HG02763 (cell line): ENCODE measurements at regions not wholly inside any gene's neighbourhood (a gene's known extent, or its start where the extent isn't known, plus 50 kb on each side); places are given as distances from the start of the nearest gene placed in this dataset.
"Not testable (repeated sequence)": the region's sequence is repeated elsewhere in the genome, so short reads cannot be mapped to it uniquely, and the experiment has no call there.

Source experiments
- ATAC-seq: cut with Tn5 transposase; IDR thresholded peaks from one replicate; pipeline ENCODE4 v1.9.1; 2021; ENCODE audit warnings: mild to moderate bottlenecking, moderate library complexity; ENCODE audit not compliant: unreplicated experiment

DNA sequence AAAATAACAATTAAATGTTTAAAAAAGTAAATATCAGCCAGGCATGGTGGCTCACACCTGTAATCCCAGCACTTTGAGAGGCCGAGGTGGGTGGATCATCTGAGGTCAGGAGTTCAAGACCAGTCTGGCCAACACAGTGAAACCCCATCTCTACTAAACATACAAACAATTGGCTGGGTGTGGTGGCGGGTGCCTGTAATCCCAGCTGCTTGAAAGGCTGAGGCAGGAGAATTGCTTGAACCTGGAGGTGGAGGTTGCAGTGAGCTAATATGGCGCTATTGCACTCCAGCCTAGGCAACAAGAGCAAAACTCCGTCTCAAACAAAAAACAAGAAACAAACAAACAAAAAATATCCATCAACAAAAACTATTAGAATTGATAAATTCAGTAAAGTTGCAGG, 77.5 kb downstream of the SNX5 start:
- not testable (repeated sequence) for ATAC-seq

DNA sequence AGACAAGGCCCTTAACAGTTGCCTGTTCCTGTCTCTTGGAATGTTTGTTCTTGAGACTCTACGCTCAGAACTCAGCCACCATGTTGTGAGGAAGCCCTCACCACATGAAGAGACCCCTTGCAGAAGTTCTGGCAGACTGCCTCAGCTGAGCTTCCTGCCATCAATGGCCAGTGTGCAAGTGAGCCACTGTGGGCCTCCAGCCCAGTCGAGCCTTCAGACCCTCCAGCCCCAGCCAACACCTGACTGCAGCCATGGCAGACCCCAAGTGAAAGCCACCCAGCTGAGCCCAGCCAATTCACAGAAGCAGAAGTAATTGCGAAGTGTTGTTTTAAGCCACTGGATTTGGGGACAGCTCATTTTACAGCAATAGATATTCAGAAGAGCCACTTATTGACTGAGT, 78.3 kb downstream of the SNX5 start:
- ATAC-seq = no peak

- ATAC-seq = no peak
Measured at GRCh38 chr20:17889226-17889625, 79.4 kb downstream of the SNX5 start.

DNA sequence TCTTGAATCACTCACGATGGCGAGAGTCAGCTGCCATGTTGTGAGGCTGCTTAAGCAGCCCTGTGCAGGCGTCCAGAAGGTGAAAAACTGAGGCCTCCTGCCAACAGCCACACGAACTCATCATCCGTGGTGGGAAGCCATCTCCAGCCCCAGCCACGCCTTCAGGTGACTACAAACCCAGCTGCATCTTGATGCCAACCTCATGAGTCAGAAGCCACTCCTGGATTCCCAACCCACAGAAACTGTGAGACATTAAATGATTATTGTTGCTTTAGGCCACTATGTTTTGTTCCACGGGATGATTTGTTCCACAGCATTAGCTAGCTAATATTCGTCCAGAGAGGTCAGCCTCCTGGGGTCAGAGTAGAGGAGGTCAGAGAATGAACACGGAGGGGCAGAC, 80.5 kb downstream of the SNX5 start:
- ATAC-seq = no peak

DNA sequence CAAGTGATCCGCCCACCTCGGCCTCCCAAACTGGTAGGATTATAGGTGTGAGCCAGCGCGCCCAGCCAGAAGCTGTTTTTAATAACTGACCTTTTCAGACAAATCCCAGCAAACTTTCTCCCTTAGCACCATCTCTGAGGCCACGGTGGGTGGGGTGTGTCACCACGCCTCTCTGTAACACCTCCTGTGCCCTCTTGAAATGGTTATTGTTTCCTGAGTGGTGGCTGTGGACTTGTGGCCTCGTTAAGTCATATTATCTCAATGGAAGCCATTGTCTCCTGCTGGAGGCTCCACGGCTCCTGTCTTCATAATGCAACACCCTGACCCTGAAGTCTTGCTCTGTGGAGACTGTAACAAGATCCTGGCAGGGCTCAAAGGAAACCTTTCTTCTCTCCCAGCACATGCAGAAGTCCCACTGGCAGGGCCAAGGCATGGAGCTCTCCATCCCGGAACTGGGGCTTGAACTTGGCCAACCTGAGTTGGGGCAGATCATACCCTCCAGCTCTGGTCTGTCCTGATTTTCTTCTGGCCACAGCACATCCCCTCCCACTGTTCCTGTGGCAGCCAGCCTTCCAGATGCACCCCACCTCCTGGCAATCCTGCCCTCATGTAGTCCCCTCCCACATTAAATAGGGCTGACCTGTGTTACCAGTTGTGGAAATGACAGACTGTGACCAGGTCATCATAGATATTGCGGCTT, 81.1 kb downstream of the SNX5 start:
- no peak for ATAC-seq

DNA sequence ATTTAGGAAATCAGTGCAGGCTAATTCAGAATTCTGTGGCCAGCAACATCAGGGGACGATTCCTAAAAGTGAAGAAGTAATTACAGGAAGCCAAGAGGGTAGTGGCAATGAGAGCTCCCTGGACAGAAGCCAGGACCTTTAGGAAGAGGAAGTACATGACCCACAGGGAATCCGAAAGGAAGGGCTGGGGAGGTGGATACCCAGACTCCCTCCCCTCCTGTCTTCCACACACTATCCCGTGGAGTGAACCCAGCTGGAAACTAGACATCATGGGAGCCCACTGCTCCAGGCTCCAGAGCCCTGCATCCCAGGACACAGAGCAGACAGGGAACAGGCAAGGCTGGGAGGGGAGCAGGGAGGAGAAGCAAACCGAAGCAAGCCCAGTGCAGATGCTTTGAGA, 83.0 kb downstream of the SNX5 start:
- ATAC-seq = no peak

- ATAC-seq = no peak
Measured at GRCh38 chr20:17885076-17885475, 83.5 kb downstream of the SNX5 start.

DNA sequence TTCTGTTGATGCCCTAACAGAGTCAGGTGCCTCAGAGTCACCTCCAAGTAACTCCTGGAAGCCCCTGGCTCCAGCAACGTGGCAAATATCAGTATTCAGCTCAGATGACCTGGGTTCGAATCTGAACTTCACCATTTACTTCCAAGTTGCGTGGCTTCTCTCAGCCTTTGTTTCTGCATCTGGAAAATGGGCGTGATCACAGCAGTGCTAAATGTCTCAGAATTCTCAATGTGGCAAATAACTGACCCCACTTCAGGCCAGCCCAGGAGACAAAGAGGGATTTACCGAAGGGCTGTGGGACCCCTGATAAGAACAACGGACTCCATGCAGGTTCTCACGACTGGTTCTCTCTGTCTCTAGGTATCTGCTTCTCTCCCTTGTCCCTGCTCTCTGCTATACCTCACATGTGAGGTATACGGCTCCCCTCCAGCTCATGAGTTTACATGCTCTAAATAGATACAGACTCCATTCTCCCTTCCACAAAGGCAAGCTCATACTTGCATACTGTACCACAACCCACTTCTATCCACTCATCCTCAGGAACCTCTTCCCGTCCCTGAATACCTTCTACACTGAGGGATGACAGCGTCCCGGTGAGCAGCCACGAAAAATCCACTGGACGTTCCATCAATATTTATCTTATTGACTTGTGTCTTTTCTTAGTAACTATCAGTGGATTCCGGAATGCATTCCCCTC, 84.1 kb downstream of the SNX5 start:
- ATAC-seq = no peak

DNA sequence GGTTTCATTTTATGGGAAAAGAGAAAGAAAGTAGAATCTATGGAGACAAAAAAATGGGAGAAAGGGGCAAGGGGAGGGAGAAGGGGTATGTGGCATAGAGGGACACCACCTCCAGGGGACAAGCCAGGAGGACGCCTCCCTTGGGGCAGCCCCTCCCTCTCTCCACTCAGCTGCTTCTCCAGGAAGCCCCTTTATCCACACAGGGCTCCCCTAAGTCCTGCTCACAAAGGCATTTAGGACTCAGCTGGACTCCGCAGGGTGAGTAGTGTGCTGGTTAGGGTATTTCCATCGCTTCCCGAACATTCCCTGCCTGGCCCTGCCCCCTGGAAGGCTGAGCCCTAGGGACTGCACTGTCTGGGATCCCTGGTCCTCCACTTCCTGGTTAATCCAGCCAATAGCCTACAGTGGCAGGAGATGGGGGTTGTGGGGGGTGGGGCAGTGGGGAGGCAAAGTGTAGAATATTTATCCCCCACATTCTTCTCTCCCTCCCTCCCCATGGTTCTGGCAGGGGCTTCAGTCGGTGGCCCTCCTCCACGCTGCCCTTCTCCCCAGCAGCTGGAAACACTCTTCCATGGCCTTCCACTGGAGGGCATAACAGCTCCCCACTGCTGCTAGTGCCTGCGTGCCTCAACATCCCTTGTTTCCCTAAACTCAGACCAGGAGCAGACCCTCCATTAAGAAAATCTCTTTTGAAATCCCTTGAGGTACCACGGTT, 84.8 kb downstream of the SNX5 start:
- ATAC-seq = no peak

- ATAC-seq = no peak
Measured at GRCh38 chr20:17882834-17883591, 85.6 kb downstream of the SNX5 start.

DNA sequence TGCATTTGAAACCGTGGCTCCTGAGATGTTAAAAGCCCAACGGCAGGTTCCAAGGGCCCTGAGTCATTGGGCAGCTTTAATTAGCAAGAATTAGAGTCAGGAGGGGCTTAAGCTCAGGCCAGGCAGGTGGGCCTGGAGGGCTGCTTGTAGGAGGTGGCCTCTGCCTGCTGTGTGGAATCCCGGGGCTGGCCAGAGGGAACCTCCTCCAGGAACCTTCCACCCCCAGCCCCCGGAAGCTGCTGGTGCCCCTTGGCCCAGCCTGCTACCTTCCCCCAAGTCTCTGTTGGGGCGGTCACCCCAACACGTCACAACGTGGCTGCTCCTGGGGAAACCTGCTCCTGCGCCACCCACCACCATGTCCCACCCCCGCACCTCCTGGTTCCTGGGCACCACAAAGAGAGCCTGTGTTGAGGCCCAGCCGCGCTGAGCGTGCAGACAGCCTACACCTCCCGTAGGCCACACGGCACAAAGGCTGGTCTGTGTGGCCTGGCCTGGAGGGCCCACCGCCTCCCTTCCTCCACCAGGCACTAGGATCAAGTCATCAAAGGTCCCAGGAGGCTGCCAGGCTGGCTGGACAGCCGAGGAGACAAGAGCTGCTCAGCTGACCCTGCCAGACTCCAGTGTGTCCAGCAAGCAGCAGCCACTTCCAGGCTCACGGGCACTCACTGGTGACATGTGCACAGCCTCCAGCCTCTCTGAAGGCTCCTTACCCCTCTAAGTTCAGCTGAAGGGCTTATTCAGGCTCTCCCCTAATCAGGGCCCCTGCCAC, 86.3 kb downstream of the SNX5 start:
- ATAC-seq = no peak

GRCh38 chr20:17881741-17882064, 86.9 kb downstream of the SNX5 start:
- no peak for ATAC-seq

GRCh38 chr20:17878912-17879602, 89.5 kb downstream of the SNX5 start:
- no peak for ATAC-seq

DNA sequence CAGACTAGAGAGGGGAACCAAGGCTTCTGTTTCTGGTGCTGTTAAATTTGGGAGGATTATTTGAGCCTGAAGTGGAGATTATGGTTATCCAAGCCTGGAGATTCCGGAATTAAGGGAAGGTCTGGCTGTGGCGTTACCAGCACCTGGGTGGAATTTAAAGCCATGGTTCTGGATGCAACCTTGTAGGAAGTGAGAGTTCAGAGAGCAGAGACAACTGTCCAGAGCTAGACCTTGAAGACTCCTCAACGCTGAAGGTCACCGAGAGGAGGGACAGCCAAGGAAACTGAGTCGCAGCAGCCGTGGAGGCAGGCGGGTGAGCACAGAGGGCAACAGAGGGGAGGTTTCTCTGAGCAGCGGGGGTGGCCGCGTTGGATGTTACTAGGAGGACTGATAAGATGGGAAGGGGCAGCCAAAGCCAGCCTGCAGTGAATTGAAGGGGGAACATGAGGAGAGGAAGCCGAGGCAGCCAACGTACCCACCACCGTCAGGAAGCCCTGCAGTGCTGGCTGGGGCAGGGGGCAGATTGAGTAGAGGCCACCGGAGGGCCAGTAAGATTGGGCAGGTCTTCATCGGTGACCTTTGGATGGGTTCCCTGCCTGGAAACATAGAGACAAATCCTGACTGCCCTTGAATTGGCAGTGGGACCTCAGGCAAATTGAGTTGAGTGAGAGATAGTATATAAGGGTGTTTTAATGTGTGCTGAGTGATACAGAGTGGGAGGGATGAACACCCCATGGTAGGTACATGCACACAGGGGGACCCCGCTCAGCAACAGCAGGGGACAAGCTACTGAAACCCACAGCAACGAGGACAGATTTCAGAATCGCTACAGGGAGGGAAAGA, 90.3 kb downstream of the SNX5 start:
- no peak for ATAC-seq

DNA sequence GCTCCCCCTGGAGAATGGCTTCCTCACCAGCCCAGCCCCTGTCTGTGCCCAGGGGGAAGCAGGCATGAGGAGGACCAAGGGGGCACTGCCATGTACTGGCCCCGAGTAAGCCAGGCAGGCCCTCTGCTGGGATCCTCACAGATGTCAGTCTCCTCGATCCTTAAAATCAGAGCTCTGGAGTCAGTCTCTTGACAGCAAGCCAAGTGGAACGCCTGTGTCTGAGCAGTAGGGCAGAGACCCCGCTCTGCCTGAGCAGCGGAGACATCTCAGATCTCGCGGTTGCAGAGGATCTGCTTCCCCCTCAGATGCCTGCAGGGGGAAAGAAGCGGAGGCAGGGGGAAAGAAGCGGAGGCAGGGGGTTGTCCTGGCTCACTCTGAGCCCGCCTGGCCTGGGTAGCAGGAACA, 92.6 kb downstream of the SNX5 start:
- ATAC-seq = no peak

DNA sequence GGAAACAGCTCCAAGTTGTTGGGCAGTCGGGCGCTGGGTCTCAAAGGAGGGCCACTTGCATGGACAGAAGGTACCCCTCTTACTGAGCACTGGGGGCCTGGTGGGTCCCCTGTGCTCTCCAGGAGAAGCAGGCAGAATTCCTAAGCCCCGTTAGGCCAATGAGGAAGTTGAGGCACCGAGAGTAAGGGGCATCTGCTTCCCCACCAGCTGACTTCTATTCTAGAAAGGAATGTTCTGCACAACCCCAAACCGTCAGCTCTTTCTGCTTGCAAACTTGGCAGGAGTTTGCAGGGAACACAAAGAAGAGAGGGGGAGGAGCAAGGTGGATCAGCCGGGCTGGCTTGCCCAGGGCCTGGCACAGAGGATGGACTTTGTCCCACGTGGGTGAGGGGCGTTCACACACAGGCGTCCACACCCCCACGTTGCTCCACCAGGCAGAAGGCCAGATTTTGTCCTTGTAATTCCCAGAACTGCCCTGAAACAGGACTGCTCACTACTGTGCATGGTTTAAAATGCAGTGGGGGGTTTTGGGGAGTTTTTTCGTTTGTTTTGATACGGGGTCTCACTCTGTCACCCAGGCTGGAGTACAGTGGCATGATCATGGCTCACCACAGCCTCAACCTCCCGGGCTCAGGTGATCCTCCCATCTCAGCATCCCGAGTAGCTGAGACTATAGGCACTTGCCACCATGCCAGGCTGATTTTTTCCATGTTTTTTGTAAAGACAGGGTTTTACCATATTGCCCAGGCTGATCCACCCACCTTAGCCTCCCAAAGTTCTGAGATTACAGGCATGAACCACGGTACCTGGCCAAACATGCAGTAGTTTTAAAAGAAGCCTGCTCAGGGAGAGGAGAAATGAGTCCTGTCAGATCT, 93.3 kb downstream of the SNX5 start:
- no peak for ATAC-seq

GRCh38 chr20:17874271-17875105, 94.1 kb downstream of the SNX5 start:
- ATAC-seq = no peak
